Erythroblast (primary cell): ENCODE measurements at regions not wholly inside any gene's neighbourhood (a gene's known extent, or its start where the extent isn't known, plus 50 kb on each side); places are given as distances from the start of the nearest gene placed in this dataset.

Experiments
- GATA1 ChIP-seq: IDR thresholded peaks from 2 replicates; pipeline ENCODE4 v1.6.1; 2011; ENCODE audit warnings: low read depth, mild to moderate bottlenecking, control low read depth, low read length, moderate library complexity
- POLR2A ChIP-seq: IDR thresholded peaks from 2 replicates; pipeline ENCODE4 v1.6.1; 2011; ENCODE audit warnings: mild to moderate bottlenecking, low read length

GRCh38 chrX:124502599-124502998 lies 156.2 kb downstream of the SH2D1A start:
- TF ChIP-seq POLR2A (no peak), GATA1 (no peak)
